ENCODE measurements at regions not wholly inside any gene's neighbourhood (a gene's known extent, or its start where the extent isn't known, plus 50 kb on each side); places are given as distances from the start of the nearest gene placed in this dataset.

- dilution Hi-C loops (cut with MboI; ENCODE audit: extremely low pct_ligation_motif_present, low sequenced_read_pairs), result no loop called here
- no peak for TF ChIP-seq EZH2 (IDR thresholded peaks at IDR 0.05; ENCODE audit: low read length)
- TF ChIP-seq, protein P1, sequence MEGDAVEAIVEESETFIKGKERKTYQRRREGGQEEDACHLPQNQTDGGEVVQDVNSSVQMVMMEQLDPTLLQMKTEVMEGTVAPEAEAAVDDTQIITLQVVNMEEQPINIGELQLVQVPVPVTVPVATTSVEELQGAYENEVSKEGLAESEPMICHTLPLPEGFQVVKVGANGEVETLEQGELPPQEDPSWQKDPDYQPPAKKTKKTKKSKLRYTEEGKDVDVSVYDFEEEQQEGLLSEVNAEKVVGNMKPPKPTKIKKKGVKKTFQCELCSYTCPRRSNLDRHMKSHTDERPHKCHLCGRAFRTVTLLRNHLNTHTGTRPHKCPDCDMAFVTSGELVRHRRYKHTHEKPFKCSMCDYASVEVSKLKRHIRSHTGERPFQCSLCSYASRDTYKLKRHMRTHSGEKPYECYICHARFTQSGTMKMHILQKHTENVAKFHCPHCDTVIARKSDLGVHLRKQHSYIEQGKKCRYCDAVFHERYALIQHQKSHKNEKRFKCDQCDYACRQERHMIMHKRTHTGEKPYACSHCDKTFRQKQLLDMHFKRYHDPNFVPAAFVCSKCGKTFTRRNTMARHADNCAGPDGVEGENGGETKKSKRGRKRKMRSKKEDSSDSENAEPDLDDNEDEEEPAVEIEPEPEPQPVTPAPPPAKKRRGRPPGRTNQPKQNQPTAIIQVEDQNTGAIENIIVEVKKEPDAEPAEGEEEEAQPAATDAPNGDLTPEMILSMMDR (optimal IDR thresholded peaks at IDR 0.05 in 1 of 3, IDR thresholded peaks at IDR 0.05 in 1 of 3, conservative IDR thresholded peaks at IDR 0.05 in 1 of 3; ENCODE audit: extremely low read depth in 1 of 3, insufficient read depth in 2 of 3, low read length in 3 of 3), result no peak
These were observed 144.5 kb downstream of the NUFIP1 start for GRCh38 chr13:44844786-44845185.

DNA sequence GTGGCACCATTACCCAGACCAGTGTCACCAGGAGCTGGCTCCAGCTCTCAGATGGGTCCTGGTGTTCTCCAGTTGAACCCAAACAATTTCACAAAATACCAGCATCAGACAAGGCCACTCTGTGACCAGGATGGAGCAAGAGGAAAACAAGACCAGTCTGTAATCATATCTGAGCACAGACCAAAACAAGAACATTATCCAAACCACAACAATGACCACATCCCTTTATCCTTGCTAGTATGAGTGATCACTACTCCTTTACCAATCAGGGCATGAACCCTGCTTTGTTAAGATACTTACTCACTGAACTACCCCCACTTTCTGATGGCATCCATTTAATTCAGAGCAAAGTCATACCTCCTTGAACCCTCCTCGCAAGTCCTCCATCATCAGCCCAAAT lies 145.9 kb downstream of the NUFIP1 start:
- Histone ChIP-seq H3K9me3 (ENCODE audit: control insufficient read depth, low read depth, low read length) (no peaks in the 10 kb centered on the region), H3K27ac (ENCODE audit: control insufficient read depth, insufficient read depth, low read length) (no peak overlapping the region), H4K20me1 (ENCODE audit: control insufficient read depth, extremely low read depth, insufficient read depth, low read length) (no peaks in the 10 kb centered on the region), H3K4me3 (ENCODE audit: control insufficient read depth in 2 of 3, extremely low read depth in 1 of 3, insufficient read depth in 2 of 3, low read depth in 1 of 3, low read length in 3 of 3) (no peak overlapping the region), H3K9ac (ENCODE audit: control insufficient read depth, extremely low read depth, insufficient read depth, low read length) (no peak overlapping the region), H3K4me1 (ENCODE audit: control insufficient read depth, extremely low read depth, insufficient read depth, low read length) (peaks cover 23% of the 10 kb centered on the region), H3K36me3 (ENCODE audit: control insufficient read depth in 2 of 2, extremely low read depth in 1 of 2, insufficient read depth in 2 of 2, low read length in 2 of 2) (no peaks in the 10 kb centered on the region), H3K79me2 (ENCODE audit: control insufficient read depth, insufficient read depth, low read length) (no peaks in the 10 kb centered on the region), H3K4me2 (ENCODE audit: control insufficient read depth, extremely low read depth, insufficient read depth, low read depth, low read length) (no peak overlapping the region), H2AFZ (ENCODE audit: control insufficient read depth, low read length) (no peak overlapping the region), H3K27me3 (ENCODE audit: control insufficient read depth, extremely low read depth, insufficient read depth, low read length) (no peaks in the 10 kb centered on the region), H3K9me1 (ENCODE audit: control insufficient read depth, extremely low read depth, insufficient read depth, low read length) (no peaks in the 10 kb centered on the region)
- dilution Hi-C loops (cut with MboI; ENCODE audit: extremely low pct_ligation_motif_present, low sequenced_read_pairs), result no loop called here
- TF ChIP-seq, protein P1 (optimal IDR thresholded peaks at IDR 0.05 in 1 of 3, IDR thresholded peaks at IDR 0.05 in 1 of 3, conservative IDR thresholded peaks at IDR 0.05 in 1 of 3; ENCODE audit: extremely low read depth in 1 of 3, insufficient read depth in 2 of 3, low read length in 3 of 3), result no peak
- no peak for TF ChIP-seq EZH2 (IDR thresholded peaks at IDR 0.05; ENCODE audit: low read length)
- FAIRE-seq (peak; percentile 76), DNase-seq (ENCODE audit: low read depth, low spot score) (no peak)

More at GRCh38 chr13:44844786-44845185, 144.5 kb downstream of the NUFIP1 start:
- Histone ChIP-seq H3K27ac (ENCODE audit: control insufficient read depth, insufficient read depth, low read length) (no peak overlapping the region), H3K27me3 (ENCODE audit: control insufficient read depth, extremely low read depth, insufficient read depth, low read length) (no peaks in the 10 kb centered on the region), H3K79me2 (ENCODE audit: control insufficient read depth, insufficient read depth, low read length) (no peaks in the 10 kb centered on the region), H3K4me3 (ENCODE audit: control insufficient read depth in 2 of 3, extremely low read depth in 1 of 3, insufficient read depth in 2 of 3, low read depth in 1 of 3, low read length in 3 of 3) (no peak overlapping the region), H3K9me1 (ENCODE audit: control insufficient read depth, extremely low read depth, insufficient read depth, low read length) (no peaks in the 10 kb centered on the region), H3K9ac (ENCODE audit: control insufficient read depth, extremely low read depth, insufficient read depth, low read length) (no peak overlapping the region), H3K9me3 (ENCODE audit: control insufficient read depth, low read depth, low read length) (no peaks in the 10 kb centered on the region), H4K20me1 (ENCODE audit: control insufficient read depth, extremely low read depth, insufficient read depth, low read length) (no peaks in the 10 kb centered on the region), H3K36me3 (ENCODE audit: control insufficient read depth in 2 of 2, extremely low read depth in 1 of 2, insufficient read depth in 2 of 2, low read length in 2 of 2) (no peaks in the 10 kb centered on the region), H3K4me2 (ENCODE audit: control insufficient read depth, extremely low read depth, insufficient read depth, low read depth, low read length) (peak overlapping the region; percentile 1), H2AFZ (ENCODE audit: control insufficient read depth, low read length) (no peak overlapping the region), H3K4me1 (ENCODE audit: control insufficient read depth, extremely low read depth, insufficient read depth, low read length) (peaks cover 23% of the 10 kb centered on the region)
- DNase-seq (ENCODE audit: low read depth, low spot score) (peak; percentile 9), FAIRE-seq (no peak)

Measured in keratinocyte (primary cell).